Smooth muscle cell (in vitro differentiated cells): ENCODE measurements at regions not wholly inside any gene's neighbourhood (a gene's known extent, or its start where the extent isn't known, plus 50 kb on each side); places are given as distances from the start of the nearest gene placed in this dataset.
"Not testable (repeated sequence)": the region's sequence is repeated elsewhere in the genome, so short reads cannot be mapped to it uniquely, and the experiment has no call there.

ENCODE experiments used
- DNase-seq: peaks from one replicate; lab custom pipeline; 2025; ENCODE audit not compliant: unreplicated experiment; lab: John Stamatoyannopoulos, UW
- H2AFZ ChIP-seq: fragments of 200-600 bp; sonication (generic); 2 replicates; pipeline ENCODE4 v1.6.0; 2016; ENCODE audit warnings: antibody characterized with exemption, low read depth, mild to moderate bottlenecking
- H3F3A ChIP-seq: fragments of 200-600 bp; sonication (generic); 2 replicates; pipeline ENCODE4 v1.6.0; 2017; ENCODE audit warnings: antibody characterized with exemption, low read depth
- H3K27ac ChIP-seq: fragments of 200-600 bp; sonication (generic); 2 replicates; pipeline ENCODE4 v1.5.1; 2016; ENCODE audit warnings: low read depth, mild to moderate bottlenecking
- H3K27me3 ChIP-seq: fragments of 200-600 bp; sonication (generic); 2 replicates; pipeline ENCODE4 v1.6.1; 2016; ENCODE audit warnings: low read depth, mild to moderate bottlenecking
- H3K36me3 ChIP-seq: fragments of 200-600 bp; sonication (generic); 2 replicates; pipeline ENCODE4 v1.5.1; 2016; ENCODE audit warnings: low read depth
- H3K4me1 ChIP-seq: fragments of 200-600 bp; sonication (generic); 2 replicates; pipeline ENCODE4 v1.5.1; 2016; ENCODE audit warnings: low read depth
- H3K4me2 ChIP-seq: fragments of 200-600 bp; sonication (generic); 2 replicates; pipeline ENCODE4 v1.6.0; 2016; ENCODE audit warnings: mild to moderate bottlenecking
- H3K4me3 ChIP-seq: fragments of 200-600 bp; sonication (generic); 2 replicates; pipeline ENCODE4 v1.5.1; 2016; ENCODE audit warnings: mild to moderate bottlenecking
- H3K79me2 ChIP-seq: fragments of 200-600 bp; sonication (generic); 2 replicates; pipeline ENCODE4 v1.6.0; 2016; ENCODE audit warnings: low read depth, mild to moderate bottlenecking
- H3K9ac ChIP-seq: fragments of 200-600 bp; sonication (generic); 2 replicates; pipeline ENCODE4 v1.6.0; 2016; ENCODE audit warnings: low read depth
- H3K9me3 ChIP-seq: fragments of 200-600 bp; sonication (generic); replicated peaks from 2 replicates; pipeline ENCODE4 v1.5.1; 2016; ENCODE audit warnings: low read depth
- H4K20me1 ChIP-seq: fragments of 200-600 bp; sonication (generic); 2 replicates; pipeline ENCODE4 v1.6.0; 2016; ENCODE audit warnings: low read depth
- WGBS: methylation state at CpG from one replicate; pipeline ENCODE4 v1.1.7; 2016; ENCODE audit warnings: low lambda C conversion rate; 5-methylcytosine and 5-hydroxymethylcytosine counted together

DNA sequence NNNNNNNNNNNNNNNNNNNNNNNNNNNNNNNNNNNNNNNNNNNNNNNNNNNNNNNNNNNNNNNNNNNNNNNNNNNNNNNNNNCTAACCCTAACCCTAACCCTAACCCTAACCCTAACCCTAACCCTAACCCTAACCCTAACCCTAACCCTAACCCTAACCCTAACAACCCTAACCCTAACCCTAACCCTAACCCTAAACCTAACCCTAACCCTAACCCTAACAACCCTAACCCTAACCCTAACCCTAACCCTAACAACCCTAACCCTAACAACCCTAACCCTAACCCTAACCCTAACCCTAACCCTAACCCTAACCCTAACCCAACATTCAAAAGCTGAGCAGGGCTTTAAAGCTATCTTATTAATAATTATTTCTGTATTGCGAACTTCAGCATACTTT is 182.5 kb upstream of the FAM20C start:
- not testable (repeated sequence) for H3K4me3 ChIP-seq, H3K9me3 ChIP-seq, H3K4me2 ChIP-seq, H3K79me2 ChIP-seq, H3K27ac ChIP-seq, H4K20me1 ChIP-seq, DNase-seq, H3K36me3 ChIP-seq, H3K27me3 ChIP-seq, H2AFZ ChIP-seq, H3F3A ChIP-seq, H3K9ac ChIP-seq, H3K4me1 ChIP-seq
- no CpG with 5 or more reads among the region's 1 CpG for WGBS

DNA sequence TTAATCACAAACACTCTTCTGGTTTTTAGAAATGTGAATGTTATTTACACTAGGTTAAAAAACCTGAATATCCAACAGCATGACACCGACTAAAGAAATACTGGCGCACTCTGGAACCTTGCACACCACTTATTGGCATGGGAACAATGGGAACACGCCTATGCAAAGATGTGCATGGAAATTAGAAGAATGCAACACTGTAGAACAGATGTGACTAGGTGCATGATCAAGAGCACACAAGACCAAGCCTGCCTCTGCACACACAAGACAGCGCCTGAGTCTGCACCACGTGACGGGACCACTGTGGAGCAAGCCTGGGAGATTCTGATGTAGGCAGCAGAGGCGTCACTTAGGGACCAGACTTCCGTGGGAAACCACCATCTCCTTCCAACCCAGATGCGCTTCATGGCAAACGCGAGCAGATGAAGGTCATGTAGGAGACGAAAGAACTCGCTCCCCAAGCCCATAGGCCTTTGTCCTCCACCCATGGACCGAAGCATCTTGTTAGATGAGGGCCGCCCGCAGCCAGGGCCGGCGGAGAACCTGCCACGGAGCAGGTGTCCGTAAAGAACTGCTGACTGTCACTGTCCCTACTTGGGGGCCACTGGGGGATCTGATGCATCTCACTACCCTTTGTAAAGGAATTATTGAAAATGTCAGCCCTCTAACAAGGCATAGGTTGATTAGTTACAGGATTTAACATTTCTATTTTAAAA is 159.6 kb upstream of the FAM20C start:
- not testable (repeated sequence) for H4K20me1 ChIP-seq, H2AFZ ChIP-seq, H3K79me2 ChIP-seq, H3F3A ChIP-seq, H3K36me3 ChIP-seq, H3K4me3 ChIP-seq, H3K27me3 ChIP-seq, H3K4me1 ChIP-seq, H3K9me3 ChIP-seq, H3K9ac ChIP-seq, H3K4me2 ChIP-seq, DNase-seq, H3K27ac ChIP-seq
- WGBS = 100% methylated on average over 2 of the region's 20 CpGs

DNA sequence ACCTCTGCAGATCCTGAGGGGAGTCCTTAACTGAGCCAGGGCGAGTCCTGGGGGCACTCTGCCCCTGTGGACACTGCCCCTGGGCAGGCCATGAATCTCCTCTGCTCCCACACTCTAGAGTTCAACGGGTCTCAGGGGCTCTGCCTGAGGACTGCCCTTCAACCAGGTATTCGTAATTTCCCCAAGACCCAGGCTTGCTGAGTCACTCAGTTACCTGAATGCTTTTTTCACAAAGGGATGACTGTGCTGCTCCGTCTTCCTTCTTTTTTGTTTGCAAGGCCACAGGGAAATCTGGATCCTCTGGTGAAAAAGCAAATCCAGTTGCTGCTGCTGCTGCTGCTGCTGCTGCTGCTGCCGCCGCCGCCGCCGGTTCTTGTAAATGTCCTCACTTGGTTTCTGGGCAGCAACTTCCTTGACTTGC is 157.2 kb upstream of the FAM20C start:
- H3K4me3 ChIP-seq, H3K9me3 ChIP-seq, H3K27me3 ChIP-seq, DNase-seq, H3K36me3 ChIP-seq, H3F3A ChIP-seq, H3K27ac ChIP-seq, H3K9ac ChIP-seq, H4K20me1 ChIP-seq, H3K79me2 ChIP-seq, H3K4me2 ChIP-seq, H2AFZ ChIP-seq, H3K4me1 ChIP-seq: not testable (repeated sequence)
- 54% methylated on average over 4 of the region's 9 CpGs for WGBS

- H3K9ac ChIP-seq, H3K4me1 ChIP-seq, H3K27me3 ChIP-seq, H3F3A ChIP-seq, H3K36me3 ChIP-seq, H2AFZ ChIP-seq, H4K20me1 ChIP-seq, H3K4me3 ChIP-seq, H3K79me2 ChIP-seq, DNase-seq, H3K27ac ChIP-seq, H3K4me2 ChIP-seq, H3K9me3 ChIP-seq: not testable (repeated sequence)
- no CpG with 5 or more reads among the region's 4 CpGs for WGBS
Observed at GRCh38 chr7:36539-36938, 155.8 kb upstream of the FAM20C start.

DNA sequence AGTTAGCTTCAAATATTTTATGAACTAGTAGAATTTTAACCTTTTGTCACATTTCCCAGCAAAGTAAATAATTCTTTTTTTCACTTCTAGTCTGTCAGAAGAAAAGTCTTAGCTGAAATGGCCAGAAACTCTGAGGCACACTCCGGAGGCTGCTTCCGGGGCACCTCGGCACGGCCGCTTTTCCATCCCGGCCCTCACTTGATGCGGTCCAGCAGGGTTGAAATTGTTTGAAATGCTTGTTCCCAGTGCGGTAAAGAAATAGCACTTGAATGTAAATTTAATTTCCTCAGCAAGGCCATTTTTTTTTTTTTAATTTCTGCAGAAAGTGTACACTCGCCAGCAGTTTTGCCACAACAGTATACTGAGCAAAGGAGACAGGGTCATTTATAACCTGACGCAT is 154.7 kb upstream of the FAM20C start:
- not testable (repeated sequence) for H3K4me1 ChIP-seq, H3K79me2 ChIP-seq, H3K27ac ChIP-seq, H3K9ac ChIP-seq, H4K20me1 ChIP-seq, H3K9me3 ChIP-seq, H3K27me3 ChIP-seq, H3F3A ChIP-seq, H3K36me3 ChIP-seq, H3K4me2 ChIP-seq, DNase-seq, H3K4me3 ChIP-seq, H2AFZ ChIP-seq
- WGBS = 95% methylated on average over 10 of the region's 10 CpGs

DNA sequence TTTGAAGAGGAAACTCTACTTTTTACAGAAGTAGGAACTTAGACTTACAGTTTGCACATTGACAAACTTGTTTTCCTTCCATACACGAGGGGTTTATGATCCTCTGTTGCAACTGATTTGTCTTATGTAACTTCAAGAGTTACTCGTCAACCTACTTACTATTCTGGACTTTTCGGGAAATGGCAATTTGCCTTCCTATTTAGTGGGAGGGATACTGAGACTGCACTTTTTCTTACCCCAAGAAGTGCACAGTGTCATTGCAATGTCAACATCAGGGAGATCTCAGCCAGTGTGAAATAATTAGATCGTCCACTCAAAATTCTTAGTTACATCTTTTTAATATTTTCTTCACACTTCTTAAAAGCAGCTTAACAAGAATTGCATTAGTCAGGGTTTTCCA is 153.9 kb upstream of the FAM20C start:
- not testable (repeated sequence) for H3K27ac ChIP-seq, H4K20me1 ChIP-seq, H3K27me3 ChIP-seq, H3K9ac ChIP-seq, H3K4me1 ChIP-seq, DNase-seq, H3F3A ChIP-seq, H3K9me3 ChIP-seq, H3K79me2 ChIP-seq, H3K36me3 ChIP-seq, H2AFZ ChIP-seq, H3K4me2 ChIP-seq, H3K4me3 ChIP-seq
- WGBS = 79% methylated on average over 2 of the region's 4 CpGs
